PFSK-1 (cell line): ENCODE measurements at regions not wholly inside any gene's neighbourhood (a gene's known extent, or its start where the extent isn't known, plus 50 kb on each side); places are given as distances from the start of the nearest gene placed in this dataset.

ENCODE experiments used
- POLR2AphosphoS5 ChIP-seq: IDR thresholded peaks from 2 replicates; pipeline ENCODE4 v1.6.1; 2012; ENCODE audit warnings: low read depth, mild to moderate bottlenecking, control low read depth, low read length, moderate library complexity
- REST ChIP-seq, 2 experiments: IDR thresholded peaks; 2 replicates each; pipeline versions ENCODE4 v1.6.1 to v1.8.0; 2011 to 2012; ENCODE audit warnings: low read depth in 2 of 2, low read length in 2 of 2, control low read depth in 1 of 2, inconsistent platforms in 1 of 2, mild to moderate bottlenecking in 1 of 2, moderate library complexity in 1 of 2; ENCODE audit not compliant: insufficient read depth in 1 of 2
- SIN3A ChIP-seq: IDR thresholded peaks from 2 replicates; pipeline ENCODE4 v1.6.1; 2012; ENCODE audit warnings: mild to moderate bottlenecking, low read length, moderate library complexity, borderline replicate concordance; ENCODE audit not compliant: insufficient read depth

- TF ChIP-seq SIN3A (no peak), POLR2AphosphoS5 (no peak), REST (IDR thresholded peaks at IDR 0.05; ENCODE audit: insufficient read depth in 1 of 2, low read depth in 2 of 2, low read length in 2 of 2) (no peak)
These were observed 358.3 kb downstream of the USP25 start for GRCh38 chr21:16088056-16088455.
